ENCODE measurements at regions not wholly inside any gene's neighbourhood (a gene's known extent, or its start where the extent isn't known, plus 50 kb on each side); places are given as distances from the start of the nearest gene placed in this dataset.

GRCh38 chr5:110918683-110919082, 152.8 kb upstream of the TSLP start:
- H3K36me3 ChIP-seq (replicated peaks in 1 of 2; ENCODE audit: control insufficient read depth in 1 of 2, insufficient read depth in 2 of 2, low read length in 1 of 2) = no peaks in the 10 kb centered on the region
- WGBS (ENCODE audit: low lambda C conversion rate) = 83% methylated on average over 1 of the region's 1 CpG
- TF ChIP-seq IRF3 (IDR thresholded peaks at IDR 0.05; ENCODE audit: low read depth, low read length) (no peak), TCF12 (IDR thresholded peaks at IDR 0.05) (no peak), MAX (IDR thresholded peaks at IDR 0.05; ENCODE audit: low read depth) (no peak), RAD21 (IDR thresholded peaks at IDR 0.05; ENCODE audit: low read length) (no peak), MEF2A (IDR thresholded peaks at IDR 0.05; ENCODE audit: borderline replicate concordance, low read depth) (no peak), SMC3 (IDR thresholded peaks at IDR 0.05; ENCODE audit: low read depth, low read length) (no peak), JUND (IDR thresholded peaks at IDR 0.05) (no peak), RXRA (IDR thresholded peaks at IDR 0.05; ENCODE audit: borderline replicate concordance, low read depth) (no peak), TEAD4 (IDR thresholded peaks at IDR 0.05; ENCODE audit: borderline replicate concordance, insufficient read depth) (no peak)
- no peak overlapping the region for H2AFZ ChIP-seq (ENCODE audit: low read depth)
- peak overlapping the region; percentile 91 to 95; a peak in 3 of 4 replicates for H3K27ac ChIP-seq (ENCODE audit: low read depth in 2 of 2, low read length in 1 of 2)
- CTCF ChIA-PET = interaction anchor here (1.1 kb wide), 1 partner anchor 8 kb away, joined by 3 read pairs; no protein-coding TSS in a partner anchor
- H3K9me3 ChIP-seq = no peaks in the 10 kb centered on the region
- H3K79me2 ChIP-seq (ENCODE audit: insufficient read depth) = no peaks in the 10 kb centered on the region
- DNase-seq = no peak
- no peaks in the 10 kb centered on the region for H3K27me3 ChIP-seq (ENCODE audit: insufficient read depth)
- POLR2A ChIA-PET = no interaction called here
- no peak overlapping the region for H3K4me3 ChIP-seq (ENCODE audit: low read depth in 2 of 2, low read length in 1 of 2)
- H3K4me2 ChIP-seq = no peak overlapping the region
- H4K20me1 ChIP-seq (ENCODE audit: insufficient read depth) = no peaks in the 10 kb centered on the region
- H3K9me2 ChIP-seq = no peaks in the 10 kb centered on the region
- peaks cover 30% of the 10 kb centered on the region for H3F3A ChIP-seq (replicated peaks; ENCODE audit: insufficient read depth)
- no peak overlapping the region for H3K9ac ChIP-seq
- H3K4me1 ChIP-seq (ENCODE audit: control insufficient read depth in 1 of 2, insufficient read depth in 2 of 2, low read depth in 1 of 2, low read length in 1 of 2) = peaks cover 16 to 19% of the 10 kb centered on the region in 2 experiments

- H4K20me1 ChIP-seq (ENCODE audit: insufficient read depth) = no peaks in the 10 kb centered on the region
- H3K9ac ChIP-seq = no peak overlapping the region
- H3K4me3 ChIP-seq (ENCODE audit: low read depth in 2 of 2, low read length in 1 of 2) = no peak overlapping the region
- H3K27ac ChIP-seq (ENCODE audit: low read depth in 2 of 2, low read length in 1 of 2) = no peak overlapping the region
- no peaks in the 10 kb centered on the region for H3K79me2 ChIP-seq (ENCODE audit: insufficient read depth)
- 71% methylated on average over 1 of the region's 1 CpG for WGBS (ENCODE audit: low lambda C conversion rate)
- no peaks in the 10 kb centered on the region for H3K27me3 ChIP-seq (ENCODE audit: insufficient read depth)
- CTCF ChIA-PET = interaction anchor here (0.9 to 2.0 kb wide), 3 partner anchors 22 to 97 kb away, joined by 3 to 6 read pairs (median 3); no protein-coding TSS in a partner anchor
- no peak overlapping the region for H2AFZ ChIP-seq (ENCODE audit: low read depth)
- DNase-seq = no peak
- H3K9me2 ChIP-seq = no peaks in the 10 kb centered on the region
- POLR2A ChIA-PET = no interaction called here
- no peak overlapping the region for H3K4me2 ChIP-seq
- H3K9me3 ChIP-seq = no peaks in the 10 kb centered on the region
- no peaks in the 10 kb centered on the region for H3F3A ChIP-seq (replicated peaks; ENCODE audit: insufficient read depth)
- no peaks in the 10 kb centered on the region for H3K36me3 ChIP-seq (replicated peaks in 1 of 2; ENCODE audit: control insufficient read depth in 1 of 2, insufficient read depth in 2 of 2, low read length in 1 of 2)
- peaks cover 0 to 2% of the 10 kb centered on the region in 2 experiments; a peak in 1 of 4 replicates for H3K4me1 ChIP-seq (ENCODE audit: control insufficient read depth in 1 of 2, insufficient read depth in 2 of 2, low read depth in 1 of 2, low read length in 1 of 2)
- TF ChIP-seq RFX5 (IDR thresholded peaks at IDR 0.05; ENCODE audit: low read length) (no peak), IRF3 (IDR thresholded peaks at IDR 0.05; ENCODE audit: low read depth, low read length) (no peak), POLR2AphosphoS5 (IDR thresholded peaks at IDR 0.05; ENCODE audit: low read depth, low read length) (no peak), EZH2phosphoT487 (IDR thresholded peaks at IDR 0.05; ENCODE audit: borderline replicate concordance, low read depth) (no peak), EP300 (IDR thresholded peaks at IDR 0.05; ENCODE audit: borderline replicate concordance in 1 of 2, low read depth in 1 of 2, low read length in 1 of 2) (no peak), RCOR1 (IDR thresholded peaks at IDR 0.05; ENCODE audit: low read length) (no peak), MAX (IDR thresholded peaks at IDR 0.05; ENCODE audit: low read depth) (no peak), MXI1 (IDR thresholded peaks at IDR 0.05; ENCODE audit: low read depth, low read length) (no peak), PBX3 (IDR thresholded peaks at IDR 0.05) (no peak), FOXM1 (IDR thresholded peaks at IDR 0.05; ENCODE audit: low read depth) (no peak), ZBTB33 (IDR thresholded peaks at IDR 0.05; ENCODE audit: borderline replicate concordance, low read depth) (no peak), USF2 (IDR thresholded peaks at IDR 0.05; ENCODE audit: borderline replicate concordance, low read depth, low read length) (no peak), YY1 (IDR thresholded peaks at IDR 0.05; ENCODE audit: low read depth) (no peak), MEF2A (IDR thresholded peaks at IDR 0.05; ENCODE audit: borderline replicate concordance, low read depth) (no peak), ELF1 (IDR thresholded peaks at IDR 0.05) (no peak)
Measured at GRCh38 chr5:110923971-110924370, 147.5 kb upstream of the TSLP start.

Measured in SK-N-SH (cell line).